ENCODE measurements at regions not wholly inside any gene's neighbourhood (a gene's known extent, or its start where the extent isn't known, plus 50 kb on each side); places are given as distances from the start of the nearest gene placed in this dataset.

- H4K5ac ChIP-seq (ENCODE audit: low read depth, low read length), result no peak overlapping the region
- no peak for TF ChIP-seq RFX5 (IDR thresholded peaks at IDR 0.05; ENCODE audit: low read depth, low read length)
- no peak for TF ChIP-seq POLR2A (IDR thresholded peaks at IDR 0.05; ENCODE audit: low read depth, low read length)
- TF ChIP-seq CTCF (conservative IDR thresholded peaks at IDR 0.05; ENCODE audit: low read depth, low read length), result no peak
- TF ChIP-seq MXI1 (IDR thresholded peaks at IDR 0.05; ENCODE audit: borderline replicate concordance, low read depth, low read length), result no peak
- no peak for TF ChIP-seq ELK1 (IDR thresholded peaks at IDR 0.05; ENCODE audit: borderline replicate concordance, low read depth, low read length)
- TF ChIP-seq SMC3 (IDR thresholded peaks at IDR 0.05; ENCODE audit: low read depth, low read length), result no peak
- TF ChIP-seq BHLHE40 (IDR thresholded peaks at IDR 0.05; ENCODE audit: low read depth, low read length), result no peak
- TF ChIP-seq NFE2L2 (IDR thresholded peaks at IDR 0.05; ENCODE audit: low read depth, low read length), result no peak
- TF ChIP-seq CHD1 (IDR thresholded peaks at IDR 0.05; ENCODE audit: low read depth, low read length), result no peak
- no peak for TF ChIP-seq FOS (IDR thresholded peaks at IDR 0.05; ENCODE audit: low read depth, low read length)
- no peak for TF ChIP-seq RCOR1 (IDR thresholded peaks at IDR 0.05; ENCODE audit: insufficient replicate concordance, low read length)
- TF ChIP-seq MAZ (IDR thresholded peaks at IDR 0.05; ENCODE audit: borderline replicate concordance, low read depth, low read length), result no peak
- no peak for TF ChIP-seq CEBPB (IDR thresholded peaks at IDR 0.05; ENCODE audit: low read depth, low read length)
- TF ChIP-seq MAFK (IDR thresholded peaks at IDR 0.05; ENCODE audit: low read depth, low read length), result no peak
- no peak for TF ChIP-seq RAD21 (IDR thresholded peaks at IDR 0.05; ENCODE audit: low read length)
- TF ChIP-seq USF2 (IDR thresholded peaks at IDR 0.05; ENCODE audit: low read depth, low read length), result no peak
- in situ Hi-C loops (cut with MboI; ENCODE audit: low sequenced_read_pairs) (no loop called here), intact Hi-C loops (cut with micrococcal nuclease) (no loop called here), dilution Hi-C loops (cut with HindIII; ENCODE audit: low sequenced_read_pairs, unreplicated experiment) (no loop called here)
- ChIA-PET POLR2A (ENCODE audit: unreplicated experiment) (no interaction called here), CTCF (no interaction called here)
- DNase-seq (no peak), ATAC-seq (ENCODE audit: low read depth) (no peak)
- H3K9ac ChIP-seq (ENCODE audit: low read depth, low read length), result no peak overlapping the region
- no peak overlapping the region for H3K27ac ChIP-seq (ENCODE audit: insufficient read depth, low read length)
- H2AK9ac ChIP-seq (replicated peaks; ENCODE audit: low read depth, low read length, poor library complexity), result no peak overlapping the region
- no peak overlapping the region for H2BK120ac ChIP-seq (ENCODE audit: low read depth, low read length)
- no TSS peak for BruUV-seq (replicated peaks)
- H3K56ac ChIP-seq (ENCODE audit: extremely low read depth, insufficient read depth, low read length), result no peak overlapping the region
- no peak overlapping the region for H3K4me2 ChIP-seq (ENCODE audit: low read depth, low read length)
- no peaks in the 10 kb centered on the region for H3K36me3 ChIP-seq (ENCODE audit: control insufficient read depth, insufficient read depth, low read length)
- H3K9me1 ChIP-seq (ENCODE audit: insufficient read depth, low read length), result no peaks in the 10 kb centered on the region
- no peak overlapping the region for H2BK20ac ChIP-seq (ENCODE audit: low read depth, low read length)
- H4K8ac ChIP-seq (ENCODE audit: low read depth in 2 of 2, low read length in 2 of 2), result no peak overlapping the region
- no peak overlapping the region for H3K23ac ChIP-seq (ENCODE audit: low read depth, low read length)
- H2BK5ac ChIP-seq (ENCODE audit: low read depth, low read length, poor library complexity, severe bottlenecking), result no peak overlapping the region
- no peaks in the 10 kb centered on the region for H3K79me1 ChIP-seq (ENCODE audit: low read depth in 1 of 2, low read length in 2 of 2)
- no peaks in the 10 kb centered on the region; the same call in 1 of the 2 replicates for H3K27me3 ChIP-seq (ENCODE audit: control insufficient read depth, insufficient read depth, low read length)
- no peak overlapping the region for H3K18ac ChIP-seq (ENCODE audit: low read depth, low read length)
- H3K4ac ChIP-seq (ENCODE audit: low read depth, low read length), result no peak overlapping the region
- no peaks in the 10 kb centered on the region for H4K20me1 ChIP-seq (ENCODE audit: insufficient read depth, low read length)
- H3K14ac ChIP-seq (replicated peaks; ENCODE audit: low read depth, low read length), result no peak overlapping the region
- H4K91ac ChIP-seq (ENCODE audit: insufficient read depth, low read depth, low read length), result no peak overlapping the region
- H3K4me3 ChIP-seq (ENCODE audit: insufficient read depth, low read depth, low read length), result no peak overlapping the region
- H3K4me1 ChIP-seq (ENCODE audit: control insufficient read depth, insufficient read depth, low read length), result no peaks in the 10 kb centered on the region
- WGBS, 2 experiments (ENCODE audit: extremely low coverage in 2 of 2, insufficient read length in 1 of 2), result 80% methylated on average over 1 of the region's 3 CpGs; no CpG with 5 or more reads in 1 of the 2 experiments
- H2BK15ac ChIP-seq (ENCODE audit: low read depth, low read length), result no peak overlapping the region
- no peaks in the 10 kb centered on the region for H3K9me3 ChIP-seq (ENCODE audit: control insufficient read depth, insufficient read depth, low read length)
- no peak overlapping the region for H2AFZ ChIP-seq (replicated peaks; ENCODE audit: low read length, poor library complexity)
- no peak overlapping the region for H2AK5ac ChIP-seq (ENCODE audit: low read depth, low read length)
Measured at GRCh38 chr4:184563621-184564020, 85.6 kb downstream of the CASP3 start.
